BJ (cell line): ENCODE measurements at regions not wholly inside any gene's neighbourhood (a gene's known extent, or its start where the extent isn't known, plus 50 kb on each side); places are given as distances from the start of the nearest gene placed in this dataset.

Experiments
- CTCF ChIA-PET: fragments of 350-600 bp; formaldehyde crosslinking; extraction: SDS; loops from one replicate; lab custom pipeline; 2021; ENCODE audit warnings: antibody characterized with exemption, inconsistent platforms; lab: Yijun Ruan, JAX
- POLR2A ChIA-PET: fragments of 300-600 bp; sonication (Branson Sonifier 250); formaldehyde crosslinking; extraction: SDS; loops from one replicate; lab custom pipeline; 2021; ENCODE audit warnings: antibody characterized with exemption; lab: Charles Lee
- DNase-seq: peaks from one replicate; pipeline ENCODE4 v3.0.0-alpha.2; 2011; ENCODE audit warnings: low read depth
- H3K27me3 ChIP-seq: 2 replicates; pipeline ENCODE4 v1.6.0; 2011; ENCODE audit warnings: low read length; ENCODE audit not compliant: control insufficient read depth, insufficient read depth
- H3K36me3 ChIP-seq: 2 replicates; pipeline ENCODE4 v1.5.1; 2011; ENCODE audit warnings: low read length; ENCODE audit not compliant: control insufficient read depth, insufficient read depth
- H3K4me3 ChIP-seq: 2 replicates; pipeline ENCODE4 v1.5.1; 2011; ENCODE audit warnings: low read depth, mild to moderate bottlenecking, control low read depth, low read length
- CTCF ChIP-seq: IDR thresholded peaks from 2 replicates; pipeline ENCODE4 v1.5.1; 2011; ENCODE audit warnings: low read depth, mild to moderate bottlenecking, control low read depth, inconsistent platforms, low read length, moderate library complexity; ENCODE audit not compliant: insufficient read depth

GRCh38 chr9:1383899-1384455 is 333.8 kb downstream of the DMRT2 start:
- H3K4me3 ChIP-seq: no peak overlapping the region
- ChIA-PET POLR2A (no interaction called here), CTCF (no interaction called here)
- H3K36me3 ChIP-seq: no peaks in the 10 kb centered on the region
- H3K27me3 ChIP-seq: no peaks in the 10 kb centered on the region
- no peak for DNase-seq
- TF ChIP-seq CTCF: no peak

- no peak for TF ChIP-seq CTCF
- ChIA-PET CTCF (no interaction called here), POLR2A (no interaction called here)
- Histone ChIP-seq H3K27me3 (no peaks in the 10 kb centered on the region), H3K36me3 (no peaks in the 10 kb centered on the region), H3K4me3 (no peak overlapping the region)
- no peak for DNase-seq
These were observed 334.7 kb downstream of the DMRT2 start for GRCh38 chr9:1384816-1385215.

GRCh38 chr9:1386420-1386819 is 336.3 kb downstream of the DMRT2 start:
- TF ChIP-seq CTCF: no peak
- Histone ChIP-seq H3K4me3 (no peak overlapping the region), H3K27me3 (no peaks in the 10 kb centered on the region), H3K36me3 (no peaks in the 10 kb centered on the region)
- no peak for DNase-seq
- CTCF ChIA-PET: no interaction called here
- POLR2A ChIA-PET: no interaction called here

GRCh38 chr9:1388216-1388615 is 338.1 kb downstream of the DMRT2 start:
- ChIA-PET POLR2A (no interaction called here), CTCF (no interaction called here)
- Histone ChIP-seq H3K36me3 (no peaks in the 10 kb centered on the region), H3K27me3 (no peaks in the 10 kb centered on the region), H3K4me3 (no peak overlapping the region)
- no peak for DNase-seq
- no peak for TF ChIP-seq CTCF

GRCh38 chr9:1400983-1401382 is 350.8 kb downstream of the DMRT2 start:
- DNase-seq: no peak
- H3K27me3 ChIP-seq: no peaks in the 10 kb centered on the region
- no peak for TF ChIP-seq CTCF
- H3K4me3 ChIP-seq: no peak overlapping the region
- H3K36me3 ChIP-seq: no peaks in the 10 kb centered on the region
- CTCF ChIA-PET: no interaction called here
- POLR2A ChIA-PET: no interaction called here
